ENCODE measurements at regions not wholly inside any gene's neighbourhood (a gene's known extent, or its start where the extent isn't known, plus 50 kb on each side); places are given as distances from the start of the nearest gene placed in this dataset.

DNA sequence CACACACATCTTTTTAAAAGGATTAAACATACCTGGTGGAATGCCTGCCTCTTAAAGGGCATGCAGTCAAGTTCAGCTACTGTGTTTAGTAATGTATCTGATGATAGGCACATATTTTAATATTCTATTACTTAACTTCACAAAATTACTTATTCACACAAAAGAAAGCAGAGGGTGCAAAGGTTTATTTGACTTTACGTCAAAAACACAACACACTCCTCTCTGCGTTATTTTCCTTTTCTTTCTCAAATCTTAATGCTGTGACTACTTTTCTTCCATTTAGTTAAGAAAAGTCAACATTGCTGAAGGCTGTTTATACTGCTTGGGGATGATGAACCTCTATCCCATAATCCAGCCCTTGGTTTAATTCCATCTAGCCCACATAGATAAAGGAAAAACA is 127.9 kb upstream of the ST6GAL2 start:
- intact Hi-C loops (cut with micrococcal nuclease) (no loop called here), in situ Hi-C loops (cut with MboI) (no loop called here)
- Histone ChIP-seq H3K9ac (ENCODE audit: insufficient read depth in 1 of 2, low read depth in 2 of 2, low read length in 2 of 2) (no peak overlapping the region), H3K27ac (ENCODE audit: extremely low read depth, low read depth, low read length) (no peak overlapping the region), H4K20me1 (replicated peaks; ENCODE audit: control insufficient read depth, insufficient read depth, low read length) (no peaks in the 10 kb centered on the region), H3K4me2 (ENCODE audit: insufficient read depth, low read length) (no peak overlapping the region), H3K9me3 (replicated peaks; ENCODE audit: control insufficient read depth, insufficient read depth, low read depth, low read length) (no peaks in the 10 kb centered on the region), H3K9me1 (ENCODE audit: control insufficient read depth, insufficient read depth, low read length) (no peaks in the 10 kb centered on the region), H3K79me2 (ENCODE audit: control insufficient read depth, insufficient read depth, low read length) (no peaks in the 10 kb centered on the region), H3K4me3 (no peak overlapping the region), H2AFZ (ENCODE audit: low read depth, low read length) (no peak overlapping the region), H3K4me1 (replicated peaks in 1 of 2; ENCODE audit: control insufficient read depth in 2 of 2, insufficient read depth in 2 of 2, low read length in 2 of 2) (no peaks in the 10 kb centered on the region), H3K27me3 (ENCODE audit: control insufficient read depth in 2 of 2, insufficient read depth in 2 of 2, low read length in 2 of 2) (no peaks in the 10 kb centered on the region), H3K36me3 (ENCODE audit: control insufficient read depth, insufficient read depth, low read length) (no peaks in the 10 kb centered on the region)
- ATAC-seq (no peak), DNase-seq (ENCODE audit: extremely low read depth in 1 of 4, low spot score in 3 of 4) (no peak), FAIRE-seq (no peak)
- ChIA-PET POLR2A (no interaction called here), CTCF (ENCODE audit: low intra/inter-chr PET ratio) (no interaction called here)
- BruUV-seq (replicated peaks), result no TSS peak
- 0% methylated on average over 2 of the region's 2 CpGs for WGBS (ENCODE audit: insufficient coverage, low coverage, missing lambda C conversion rate)
- TF ChIP-seq, protein P1, sequence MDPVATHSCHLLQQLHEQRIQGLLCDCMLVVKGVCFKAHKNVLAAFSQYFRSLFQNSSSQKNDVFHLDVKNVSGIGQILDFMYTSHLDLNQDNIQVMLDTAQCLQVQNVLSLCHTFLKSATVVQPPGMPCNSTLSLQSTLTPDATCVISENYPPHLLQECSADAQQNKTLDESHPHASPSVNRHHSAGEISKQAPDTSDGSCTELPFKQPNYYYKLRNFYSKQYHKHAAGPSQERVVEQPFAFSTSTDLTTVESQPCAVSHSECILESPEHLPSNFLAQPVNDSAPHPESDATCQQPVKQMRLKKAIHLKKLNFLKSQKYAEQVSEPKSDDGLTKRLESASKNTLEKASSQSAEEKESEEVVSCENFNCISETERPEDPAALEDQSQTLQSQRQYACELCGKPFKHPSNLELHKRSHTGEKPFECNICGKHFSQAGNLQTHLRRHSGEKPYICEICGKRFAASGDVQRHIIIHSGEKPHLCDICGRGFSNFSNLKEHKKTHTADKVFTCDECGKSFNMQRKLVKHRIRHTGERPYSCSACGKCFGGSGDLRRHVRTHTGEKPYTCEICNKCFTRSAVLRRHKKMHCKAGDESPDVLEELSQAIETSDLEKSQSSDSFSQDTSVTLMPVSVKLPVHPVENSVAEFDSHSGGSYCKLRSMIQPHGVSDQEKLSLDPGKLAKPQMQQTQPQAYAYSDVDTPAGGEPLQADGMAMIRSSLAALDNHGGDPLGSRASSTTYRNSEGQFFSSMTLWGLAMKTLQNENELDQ (CRISPR knock-in tag; IDR thresholded peaks at IDR 0.05; ENCODE audit: borderline replicate concordance), result no peak
- TF ChIP-seq EP300 (IDR thresholded peaks at IDR 0.05; ENCODE audit: low read length) (no peak), ZNF609 (CRISPR knock-in tag; IDR thresholded peaks at IDR 0.05; ENCODE audit: borderline replicate concordance) (no peak), SIRT6 (IDR thresholded peaks at IDR 0.05; ENCODE audit: low read depth, low read length) (no peak), SREBF1 (IDR thresholded peaks at IDR 0.05; ENCODE audit: borderline replicate concordance, low read depth, low read length) (no peak), ZNF717 (CRISPR knock-in tag; IDR thresholded peaks at IDR 0.05) (no peak), TRIM28 (IDR thresholded peaks at IDR 0.05) (no peak), BACH1 (tag; IDR thresholded peaks at IDR 0.05) (no peak), C11orf30 (IDR thresholded peaks at IDR 0.05; ENCODE audit: low read depth) (no peak), ELF1 (tag; IDR thresholded peaks at IDR 0.05) (no peak), ZBTB7A (IDR thresholded peaks at IDR 0.05; ENCODE audit: borderline replicate concordance, control insufficient read depth, low read depth, low read length) (no peak), FUS (optimal IDR thresholded peaks at IDR 0.05; ENCODE audit: low read depth, low read length) (no peak), RBM25 (IDR thresholded peaks at IDR 0.05; ENCODE audit: low read depth, low read length, severe bottlenecking) (no peak)
- TF ChIP-seq, protein P2, sequence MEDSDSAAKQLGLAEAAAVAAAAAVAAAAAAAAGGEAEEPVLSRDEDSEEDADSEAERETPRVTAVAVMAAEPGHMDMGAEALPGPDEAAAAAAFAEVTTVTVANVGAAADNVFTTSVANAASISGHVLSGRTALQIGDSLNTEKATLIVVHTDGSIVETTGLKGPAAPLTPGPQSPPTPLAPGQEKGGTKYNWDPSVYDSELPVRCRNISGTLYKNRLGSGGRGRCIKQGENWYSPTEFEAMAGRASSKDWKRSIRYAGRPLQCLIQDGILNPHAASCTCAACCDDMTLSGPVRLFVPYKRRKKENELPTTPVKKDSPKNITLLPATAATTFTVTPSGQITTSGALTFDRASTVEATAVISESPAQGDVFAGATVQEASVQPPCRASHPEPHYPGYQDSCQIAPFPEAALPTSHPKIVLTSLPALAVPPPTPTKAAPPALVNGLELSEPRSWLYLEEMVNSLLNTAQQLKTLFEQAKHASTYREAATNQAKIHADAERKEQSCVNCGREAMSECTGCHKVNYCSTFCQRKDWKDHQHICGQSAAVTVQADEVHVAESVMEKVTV (CRISPR knock-in tag; IDR thresholded peaks at IDR 0.05), result no peak

Measured in K562 (cell line).